Esophagus muscularis mucosa (tissue), 4 donors: ENCODE measurements at regions not wholly inside any gene's neighbourhood (a gene's known extent, or its start where the extent isn't known, plus 50 kb on each side); places are given as distances from the start of the nearest gene placed in this dataset.

Experiments
- CTCF ChIP-seq, 3 experiments: fragments of 200-600 bp in 2 of 3; fragments of 450-650 bp in 1 of 3; sonication (generic) in 2 of 3; IDR thresholded peaks; one replicate each; pipeline ENCODE4 v1.5.1; 2017 to 2019; ENCODE audit warnings: antibody characterized with exemption in 3 of 3, mild to moderate bottlenecking in 2 of 3, moderate library complexity in 1 of 3
- EP300 ChIP-seq: sonication (generic); formaldehyde crosslinking; IDR thresholded peaks from one replicate; pipeline ENCODE4 v1.6.1; 2017; ENCODE audit warnings: antibody characterized with exemption
- POLR2A ChIP-seq: fragments of 450-650 bp; IDR thresholded peaks from one replicate; pipeline ENCODE4 v1.6.1; 2017; ENCODE audit warnings: antibody characterized with exemption, moderate library complexity, mild to moderate bottlenecking, low read depth
- POLR2AphosphoS5 ChIP-seq, 2 donors: sonication (generic); formaldehyde crosslinking; IDR thresholded peaks; one replicate each; pipeline ENCODE4 v1.6.1; 2017; ENCODE audit warnings: antibody characterized with exemption in 2 of 2

- TF ChIP-seq CTCF (IDR thresholded peaks at IDR 0.05) (no peak), EP300 (no peak), POLR2A (no peak), POLR2AphosphoS5 (IDR thresholded peaks at IDR 0.05) (no peak)
Observed at GRCh38 chr10:93198401-93199131, 124.9 kb downstream of the CYP26A1 start.
